Endothelial cell of umbilical vein (primary cell): ENCODE measurements at regions not wholly inside any gene's neighbourhood (a gene's known extent, or its start where the extent isn't known, plus 50 kb on each side); places are given as distances from the start of the nearest gene placed in this dataset.

Source experiments
- BruUV-seq: library from RNA; stranded (reverse); fragments of 400-500 nt; replicated peaks from 2 replicates; lab custom pipeline; 2021; lab: Mats Ljungman, UMichigan
- CTCF ChIA-PET: fragments of 300-600, 350-600 bp; sonication (Branson Sonifier 250); formaldehyde crosslinking; loops from one replicate; lab custom pipeline; 2021; ENCODE audit warnings: antibody characterized with exemption, inconsistent platforms; lab: Charles Lee
- POLR2A ChIA-PET: fragments of 300-600, 350-600 bp; sonication (Branson Sonifier 250); formaldehyde crosslinking; loops from one replicate; lab custom pipeline; 2021; ENCODE audit warnings: antibody characterized with exemption, inconsistent platforms; lab: Charles Lee
- DNase-seq: peaks from one replicate; pipeline ENCODE4 v3.0.0-alpha.2; 2011; ENCODE audit warnings: low read depth, low spot score
- FAIRE-seq: peaks from 2 replicates; lab custom pipeline; 2011; peaks lifted over from hg19 to GRCh38; lab: Jason Lieb, UNC
- H2AFZ ChIP-seq: 2 replicates; pipeline ENCODE4 v1.6.0; 2012; ENCODE audit warnings: low read depth, low read length, control low read depth, inconsistent platforms
- H3K27ac ChIP-seq: 2 replicates; pipeline ENCODE4 v1.5.1; 2011; ENCODE audit warnings: low read depth, mild to moderate bottlenecking, control low read depth, low read length, moderate library complexity; ENCODE audit not compliant: insufficient read depth
- H3K27me3 ChIP-seq, 2 experiments: 2 replicates each; pipeline versions ENCODE4 v1.6.0 to v1.6.1; 2011; ENCODE audit warnings: low read length in 2 of 2, mixed read lengths in 1 of 2; ENCODE audit not compliant: control insufficient read depth in 2 of 2, insufficient read depth in 2 of 2
- H3K36me3 ChIP-seq, 2 experiments: 2 replicates in 1 of 2; 3 replicates in 1 of 2; pipeline ENCODE4 v1.5.1; 2011; ENCODE audit warnings: low read length in 2 of 2, mild to moderate bottlenecking in 1 of 2, moderate library complexity in 1 of 2; ENCODE audit not compliant: control insufficient read depth in 2 of 2, insufficient read depth in 2 of 2; ENCODE audit errors: extremely low read depth in 1 of 2
- H3K4me1 ChIP-seq: 3 replicates; pipeline ENCODE4 v1.5.1; 2011; ENCODE audit warnings: mild to moderate bottlenecking, low read length; ENCODE audit not compliant: control insufficient read depth, insufficient read depth; ENCODE audit errors: extremely low read depth
- H3K4me2 ChIP-seq: 2 replicates; pipeline ENCODE4 v1.6.1; 2011; ENCODE audit warnings: low read length, control low read depth, mixed read lengths; ENCODE audit not compliant: insufficient read depth
- H3K4me3 ChIP-seq, 3 experiments: fragments of 200-600 bp in 1 of 3; sonication (generic), shearing (Covaris generic) in 1 of 3; replicated peaks in 1 of 3; 2 replicates each; pipeline ENCODE4 v1.5.1; 2011 to 2016; ENCODE audit warnings: control low read depth in 3 of 3, low read length in 3 of 3, mild to moderate bottlenecking in 2 of 3, inconsistent platforms in 1 of 3, low read depth in 1 of 3, moderate library complexity in 1 of 3; ENCODE audit not compliant: insufficient read depth in 1 of 3
- H3K79me2 ChIP-seq: 2 replicates; pipeline ENCODE4 v1.6.0; 2012; ENCODE audit warnings: low read length, inconsistent platforms; ENCODE audit not compliant: control insufficient read depth, insufficient read depth
- H3K9ac ChIP-seq: replicated peaks from 2 replicates; pipeline ENCODE3; 2011; ENCODE audit warnings: low read length, control low read depth; ENCODE audit not compliant: insufficient read depth; ENCODE audit errors: extremely low read depth
- H3K9me1 ChIP-seq: replicated peaks from 3 replicates; pipeline ENCODE4 v1.6.0; 2011; ENCODE audit warnings: mild to moderate bottlenecking, low read length; ENCODE audit not compliant: control insufficient read depth, insufficient read depth; ENCODE audit errors: extremely low read depth
- H3K9me3 ChIP-seq: replicated peaks from 2 replicates; pipeline ENCODE4 v1.5.1; 2012; ENCODE audit warnings: low read length, inconsistent platforms; ENCODE audit not compliant: control insufficient read depth, insufficient read depth
- H4K20me1 ChIP-seq: replicated peaks from 2 replicates; pipeline ENCODE3; 2011; ENCODE audit warnings: mild to moderate bottlenecking, low read length; ENCODE audit not compliant: control insufficient read depth, insufficient read depth; ENCODE audit errors: extremely low read depth
- EZH2 ChIP-seq: IDR thresholded peaks from 2 replicates; pipeline ENCODE4 v1.6.1; 2012; ENCODE audit warnings: borderline replicate concordance, low read depth, mild to moderate bottlenecking, moderate library complexity, low read length, inconsistent platforms; ENCODE audit not compliant: severe bottlenecking
- FOS ChIP-seq: IDR thresholded peaks from 2 replicates; pipeline ENCODE4 v1.6.1; 2011; ENCODE audit warnings: mild to moderate bottlenecking, low read length, moderate library complexity, borderline replicate concordance; ENCODE audit not compliant: insufficient read depth
- GATA2 ChIP-seq: IDR thresholded peaks from 2 replicates; pipeline ENCODE4 v1.7.0; 2011; ENCODE audit warnings: low read depth, mild to moderate bottlenecking, moderate library complexity, mixed read lengths, low read length; ENCODE audit not compliant: insufficient read length, insufficient read depth
- JUN ChIP-seq: IDR thresholded peaks from 2 replicates; pipeline ENCODE4 v1.6.1; 2011; ENCODE audit warnings: borderline replicate concordance, low read depth; ENCODE audit not compliant: insufficient read length, insufficient read depth
- MYC ChIP-seq: IDR thresholded peaks from one replicate; pipeline ENCODE4 v1.6.1; 2011; ENCODE audit warnings: mild to moderate bottlenecking, low read depth, low read length
- POLR2A ChIP-seq: IDR thresholded peaks from 2 replicates; pipeline ENCODE4 v1.6.1; 2012; ENCODE audit warnings: low read depth, mild to moderate bottlenecking, control low read depth, low read length
- POLR2AphosphoS5 ChIP-seq: IDR thresholded peaks from 2 replicates; pipeline ENCODE4 v1.6.1; 2012; ENCODE audit warnings: low read depth, mild to moderate bottlenecking, control low read depth, low read length, moderate library complexity; ENCODE audit not compliant: insufficient read depth
- dilution Hi-C: fragments of 300-500 bp; cut with MboI; formaldehyde crosslinking; loops from one replicate; pipeline ENCODE4 v1.15.0; 2019; ENCODE audit warnings: low sequenced_read_pairs; ENCODE audit not compliant: extremely low pct_ligation_motif_present
- intact Hi-C: fragments of 100-400 bp; cut with micrococcal nuclease; formaldehyde crosslinking; loops from one replicate; pipeline ENCODE4 v1.10.0; 2022
- TF ChIP-seq, protein P1 (sequence below), 2 donors: IDR thresholded peaks; 1 replicate in 1 of 2; 2 replicates in 1 of 2; pipeline ENCODE4 v1.5.1; 2011; ENCODE audit warnings: low read length in 2 of 2, mild to moderate bottlenecking in 2 of 2, moderate library complexity in 2 of 2, control low read depth in 1 of 2, inconsistent platforms in 1 of 2, low read depth in 1 of 2; ENCODE audit not compliant: insufficient read depth in 1 of 2; ENCODE audit errors: extremely low read depth in 1 of 2
- TF ChIP-seq, protein P2 (sequence below): IDR thresholded peaks from 2 replicates; pipeline ENCODE4 v1.6.1; 2011; ENCODE audit not compliant: insufficient read depth, insufficient read length

DNA sequence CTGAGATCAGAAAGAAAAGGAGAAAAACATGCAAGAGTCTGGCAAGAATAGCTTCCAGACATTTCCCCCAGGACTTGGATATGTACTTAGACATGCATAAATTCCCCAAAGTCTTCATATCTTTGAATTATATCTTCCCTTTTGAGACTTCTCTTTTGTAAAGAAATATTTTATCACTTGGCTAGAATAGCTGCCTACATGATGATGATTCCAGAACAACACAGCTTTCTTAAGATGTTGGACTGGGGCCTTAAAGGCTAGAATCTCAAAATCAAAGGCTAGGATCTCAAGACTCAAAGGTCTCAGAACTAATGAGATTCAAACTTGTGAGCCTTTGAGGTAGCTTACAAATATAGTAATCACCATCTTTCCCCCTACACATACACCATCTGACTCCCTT, 842.3 kb downstream of the BCL11A start:
- Histone ChIP-seq H3K9me1 (no peaks in the 10 kb centered on the region), H3K27ac (no peak overlapping the region), H3K4me1 (no peaks in the 10 kb centered on the region), H3K9me3 (no peaks in the 10 kb centered on the region), H3K4me2 (no peak overlapping the region), H4K20me1 (no peaks in the 10 kb centered on the region), H3K36me3 (no peaks in the 10 kb centered on the region), H2AFZ (no peak overlapping the region), H3K9ac (no peak overlapping the region), H3K79me2 (no peaks in the 10 kb centered on the region), H3K4me3 (no peak overlapping the region), H3K27me3 (no peaks in the 10 kb centered on the region)
- ChIA-PET CTCF (no interaction called here), POLR2A (no interaction called here)
- FAIRE-seq, result no peak
- no peak for DNase-seq
- TF ChIP-seq EZH2, result no peak
- TF ChIP-seq POLR2AphosphoS5, result no peak
- TF ChIP-seq, protein P1, sequence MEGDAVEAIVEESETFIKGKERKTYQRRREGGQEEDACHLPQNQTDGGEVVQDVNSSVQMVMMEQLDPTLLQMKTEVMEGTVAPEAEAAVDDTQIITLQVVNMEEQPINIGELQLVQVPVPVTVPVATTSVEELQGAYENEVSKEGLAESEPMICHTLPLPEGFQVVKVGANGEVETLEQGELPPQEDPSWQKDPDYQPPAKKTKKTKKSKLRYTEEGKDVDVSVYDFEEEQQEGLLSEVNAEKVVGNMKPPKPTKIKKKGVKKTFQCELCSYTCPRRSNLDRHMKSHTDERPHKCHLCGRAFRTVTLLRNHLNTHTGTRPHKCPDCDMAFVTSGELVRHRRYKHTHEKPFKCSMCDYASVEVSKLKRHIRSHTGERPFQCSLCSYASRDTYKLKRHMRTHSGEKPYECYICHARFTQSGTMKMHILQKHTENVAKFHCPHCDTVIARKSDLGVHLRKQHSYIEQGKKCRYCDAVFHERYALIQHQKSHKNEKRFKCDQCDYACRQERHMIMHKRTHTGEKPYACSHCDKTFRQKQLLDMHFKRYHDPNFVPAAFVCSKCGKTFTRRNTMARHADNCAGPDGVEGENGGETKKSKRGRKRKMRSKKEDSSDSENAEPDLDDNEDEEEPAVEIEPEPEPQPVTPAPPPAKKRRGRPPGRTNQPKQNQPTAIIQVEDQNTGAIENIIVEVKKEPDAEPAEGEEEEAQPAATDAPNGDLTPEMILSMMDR (IDR thresholded peaks at IDR 0.05; ENCODE audit: extremely low read depth in 1 of 2, insufficient read depth in 1 of 2, low read depth in 1 of 2, low read length in 2 of 2), result no peak
- TF ChIP-seq MYC, result no peak
- no peak for TF ChIP-seq GATA2
- TF ChIP-seq JUN, result no peak
- TF ChIP-seq FOS, result no peak
- TF ChIP-seq POLR2A, result no peak
- TF ChIP-seq, protein P2, sequence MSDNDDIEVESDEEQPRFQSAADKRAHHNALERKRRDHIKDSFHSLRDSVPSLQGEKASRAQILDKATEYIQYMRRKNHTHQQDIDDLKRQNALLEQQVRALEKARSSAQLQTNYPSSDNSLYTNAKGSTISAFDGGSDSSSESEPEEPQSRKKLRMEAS, result no peak
- no TSS peak for BruUV-seq
- dilution Hi-C loops (no loop called here), intact Hi-C loops (no loop called here)
